Sigmoid colon (tissue), 6 donors: ENCODE measurements at regions not wholly inside any gene's neighbourhood (a gene's known extent, or its start where the extent isn't known, plus 50 kb on each side); places are given as distances from the start of the nearest gene placed in this dataset.

ENCODE experiments used
- DNase-seq: peaks from one replicate; pipeline ENCODE4 v3.0.0-alpha.2; 2019
- H3K27ac ChIP-seq, 4 donors: fragments of 200-600 bp; sonication (generic); one replicate each; pipeline ENCODE4 v1.5.1; 2016 to 2019; ENCODE audit warnings: mild to moderate bottlenecking in 1 of 4
- H3K27me3 ChIP-seq, 3 donors: fragments of 200-600 bp; sonication (generic); one replicate each; pipeline ENCODE4 v1.5.1; 2019; ENCODE audit warnings: mild to moderate bottlenecking in 1 of 3
- H3K36me3 ChIP-seq, 4 donors: fragments of 200-600 bp; sonication (generic); one replicate each; pipeline ENCODE4 v1.5.1; 2016 to 2019
- H3K4me1 ChIP-seq, 4 donors: fragments of 200-600 bp; sonication (generic); one replicate each; pipeline ENCODE4 v1.5.1; 2017 to 2019
- H3K4me3 ChIP-seq, 4 donors: fragments of 200-600 bp; sonication (generic); one replicate each; pipeline ENCODE4 v1.5.1; 2017 to 2019; ENCODE audit warnings: mild to moderate bottlenecking in 2 of 4, moderate library complexity in 1 of 4
- H3K9me3 ChIP-seq, 4 donors: fragments of 200-600 bp in 3 of 4; sonication (generic) in 3 of 4; one replicate each; pipeline versions ENCODE4 v1.5.1 to v1.6.1; 2013 to 2019
- EP300 ChIP-seq, 4 donors: sonication (generic); formaldehyde crosslinking; IDR thresholded peaks; one replicate each; pipeline ENCODE4 v1.6.1; 2017; ENCODE audit warnings: antibody characterized with exemption in 4 of 4
- POLR2A ChIP-seq, 2 donors: fragments of 450-650 bp; IDR thresholded peaks; one replicate each; pipeline ENCODE4 v1.6.1; 2016; ENCODE audit warnings: antibody characterized with exemption in 2 of 2, mild to moderate bottlenecking in 2 of 2, moderate library complexity in 2 of 2
- POLR2AphosphoS5 ChIP-seq, 4 donors: sonication (generic); formaldehyde crosslinking; IDR thresholded peaks; one replicate each; pipeline ENCODE4 v1.6.1; 2017; ENCODE audit warnings: antibody characterized with exemption in 4 of 4
- WGBS, 2 donors: extraction: QIAGEN DNeasy Blood & Tissue Kit; methylation state at CpG; one replicate each; pipeline ENCODE4 v1.1.7; 2013; 5-methylcytosine and 5-hydroxymethylcytosine counted together
- intact Hi-C: fragments of 100-400 bp; cut with DNase I; formaldehyde crosslinking; loops from one replicate; pipeline ENCODE4 v1.15.1; 2023
- TF ChIP-seq, protein P1 (sequence below), 4 experiments: fragments of 450-650 bp in 3 of 4; fragments of 200-600 bp in 1 of 4; IDR thresholded peaks; one replicate each; pipeline ENCODE4 v1.5.1; 2016 to 2019; ENCODE audit warnings: antibody characterized with exemption in 4 of 4, mild to moderate bottlenecking in 3 of 4, moderate library complexity in 2 of 4
- donor health status: healthy with polysubstance abuse.
- donor health status: healthy.

DNA sequence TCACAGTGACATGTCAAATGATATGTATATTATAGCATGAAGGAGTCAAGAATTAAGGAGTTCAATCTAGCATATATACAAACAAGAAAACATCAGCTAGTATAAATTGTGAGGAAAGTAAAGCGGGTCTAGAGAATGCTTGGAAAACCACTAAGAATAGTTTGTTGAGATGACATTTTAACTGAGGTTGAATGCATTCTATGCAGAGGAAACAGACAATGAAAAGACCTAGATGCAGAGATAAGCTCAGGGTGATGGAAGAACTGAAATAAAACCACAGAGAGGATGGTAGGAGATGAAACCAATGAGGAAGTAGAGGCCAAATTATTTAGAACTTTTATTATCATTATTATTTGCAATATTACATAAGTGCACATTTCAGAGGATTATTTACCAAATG is 803.6 kb upstream of the FANCL start:
- TF ChIP-seq EP300 (IDR thresholded peaks at IDR 0.05): no peak
- TF ChIP-seq, protein P1, sequence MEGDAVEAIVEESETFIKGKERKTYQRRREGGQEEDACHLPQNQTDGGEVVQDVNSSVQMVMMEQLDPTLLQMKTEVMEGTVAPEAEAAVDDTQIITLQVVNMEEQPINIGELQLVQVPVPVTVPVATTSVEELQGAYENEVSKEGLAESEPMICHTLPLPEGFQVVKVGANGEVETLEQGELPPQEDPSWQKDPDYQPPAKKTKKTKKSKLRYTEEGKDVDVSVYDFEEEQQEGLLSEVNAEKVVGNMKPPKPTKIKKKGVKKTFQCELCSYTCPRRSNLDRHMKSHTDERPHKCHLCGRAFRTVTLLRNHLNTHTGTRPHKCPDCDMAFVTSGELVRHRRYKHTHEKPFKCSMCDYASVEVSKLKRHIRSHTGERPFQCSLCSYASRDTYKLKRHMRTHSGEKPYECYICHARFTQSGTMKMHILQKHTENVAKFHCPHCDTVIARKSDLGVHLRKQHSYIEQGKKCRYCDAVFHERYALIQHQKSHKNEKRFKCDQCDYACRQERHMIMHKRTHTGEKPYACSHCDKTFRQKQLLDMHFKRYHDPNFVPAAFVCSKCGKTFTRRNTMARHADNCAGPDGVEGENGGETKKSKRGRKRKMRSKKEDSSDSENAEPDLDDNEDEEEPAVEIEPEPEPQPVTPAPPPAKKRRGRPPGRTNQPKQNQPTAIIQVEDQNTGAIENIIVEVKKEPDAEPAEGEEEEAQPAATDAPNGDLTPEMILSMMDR (IDR thresholded peaks at IDR 0.05): no peak
- TF ChIP-seq POLR2AphosphoS5 (IDR thresholded peaks at IDR 0.05): no peak
- TF ChIP-seq POLR2A (IDR thresholded peaks at IDR 0.05): no peak
- Histone ChIP-seq H3K4me1 (no peaks in the 10 kb centered on the region), H3K9me3 (no peaks in the 10 kb centered on the region), H3K27ac (no peak overlapping the region), H3K36me3 (no peaks in the 10 kb centered on the region), H3K4me3 (no peak overlapping the region), H3K27me3 (no peaks in the 10 kb centered on the region)
- intact Hi-C loops: no loop called here
- 56 to 87% methylated on average over 1 of the region's 1 CpG for WGBS, 2 donors
- DNase-seq: no peak

DNA sequence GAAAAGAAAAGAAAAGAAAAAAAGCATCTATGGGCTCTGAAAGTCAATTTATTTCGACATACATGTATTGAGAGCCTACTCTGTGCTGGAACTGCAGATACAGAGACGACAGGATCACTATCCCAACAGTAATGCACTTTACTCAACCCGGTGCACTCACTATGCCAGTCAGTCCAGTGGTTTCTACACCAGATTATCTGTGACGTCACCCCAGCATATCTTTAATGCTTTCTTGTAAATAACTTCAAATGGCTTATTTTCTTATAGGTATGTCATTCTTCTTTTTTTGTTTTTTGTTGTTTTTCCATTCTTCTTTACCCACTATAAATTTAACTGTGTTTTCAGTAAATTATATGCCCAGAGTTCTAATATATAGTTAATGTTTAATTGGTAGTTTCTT is 800.0 kb upstream of the FANCL start:
- Histone ChIP-seq H3K27me3 (no peaks in the 10 kb centered on the region), H3K27ac (no peak overlapping the region), H3K36me3 (no peaks in the 10 kb centered on the region), H3K4me3 (no peak overlapping the region), H3K4me1 (no peaks in the 10 kb centered on the region), H3K9me3 (peaks cover 0 to 3% (median 0%) of the 10 kb centered on the region in 4 donors)
- 75 to 85% methylated on average over 4 of the region's 4 CpGs for WGBS, 2 donors
- TF ChIP-seq POLR2A (IDR thresholded peaks at IDR 0.05) (no peak), EP300 (IDR thresholded peaks at IDR 0.05) (no peak), POLR2AphosphoS5 (IDR thresholded peaks at IDR 0.05) (no peak)
- TF ChIP-seq, protein P1 (IDR thresholded peaks at IDR 0.05): no peak
- intact Hi-C loops: no loop called here
- no peak for DNase-seq

DNA sequence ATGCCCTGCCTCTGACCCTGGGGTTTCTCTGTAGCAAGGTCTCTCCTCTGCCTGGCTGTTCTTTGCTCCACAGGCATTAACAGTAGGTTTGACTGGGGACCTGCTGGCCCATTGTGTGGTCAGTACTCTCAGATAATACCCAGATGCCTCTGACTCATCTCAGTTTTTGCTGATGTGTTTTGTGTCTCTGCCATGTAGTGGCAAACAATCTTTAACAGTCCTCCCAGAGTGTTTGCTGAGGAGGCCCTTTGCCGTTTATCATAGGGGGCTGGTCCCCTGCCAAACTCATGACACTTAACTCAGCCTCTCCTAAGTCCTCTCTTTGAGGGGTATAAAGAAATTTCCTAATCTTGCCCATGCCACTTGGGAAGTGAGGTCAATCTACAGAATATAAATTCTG is 793.7 kb upstream of the FANCL start:
- Histone ChIP-seq H3K9me3 (peaks cover 0 to 3% (median 0%) of the 10 kb centered on the region in 4 donors), H3K27me3 (no peaks in the 10 kb centered on the region), H3K36me3 (no peaks in the 10 kb centered on the region), H3K4me3 (no peak overlapping the region), H3K27ac (peak overlapping the region in 3 of 4 donors; percentile 29 to 71 (median 50)), H3K4me1 (peaks cover 2 to 23% (median 15%) of the 10 kb centered on the region in 4 donors)
- TF ChIP-seq POLR2A (IDR thresholded peaks at IDR 0.05) (no peak), EP300 (IDR thresholded peaks at IDR 0.05) (peak in 2 of 4 donors; percentile 47 to 75), POLR2AphosphoS5 (IDR thresholded peaks at IDR 0.05) (peak; percentile 84 to 98 (median 93))
- DNase-seq: peak; percentile 72
- 5 to 44% methylated on average over 1 of the region's 1 CpG for WGBS, 2 donors
- intact Hi-C loops: loop anchor here (5.0 kb wide), 1 partner anchor 1517 kb away; the partner anchor contains the start of gene BCL11A

DNA sequence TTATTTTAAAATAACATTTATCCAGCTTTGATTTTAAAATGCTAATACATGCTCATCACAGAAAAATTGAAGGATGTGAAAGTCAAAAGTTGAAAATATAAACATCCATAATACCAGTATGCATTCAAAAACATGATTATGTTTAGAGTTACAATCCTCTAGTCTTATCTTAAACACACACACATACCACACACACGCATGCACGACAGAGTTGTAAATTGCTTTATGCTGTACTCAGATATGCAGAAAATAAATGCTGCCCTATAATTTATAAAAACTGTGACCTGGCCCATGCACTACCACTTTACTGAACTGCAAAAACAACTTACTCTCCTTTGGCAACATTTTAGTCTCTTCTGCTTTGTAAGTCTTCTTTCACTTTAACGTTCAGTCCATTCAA is 793.0 kb upstream of the FANCL start:
- H3K4me3 ChIP-seq: no peak overlapping the region
- no peak for TF ChIP-seq POLR2AphosphoS5 (IDR thresholded peaks at IDR 0.05)
- TF ChIP-seq EP300 (IDR thresholded peaks at IDR 0.05): no peak
- TF ChIP-seq, protein P1 (IDR thresholded peaks at IDR 0.05): no peak
- TF ChIP-seq POLR2A (IDR thresholded peaks at IDR 0.05): no peak
- peaks cover 2 to 23% (median 15%) of the 10 kb centered on the region in 4 donors for H3K4me1 ChIP-seq
- no peaks in the 10 kb centered on the region for H3K36me3 ChIP-seq
- peak overlapping the region in 3 of 4 donors; percentile 29 to 71 (median 50) for H3K27ac ChIP-seq
- no peaks in the 10 kb centered on the region for H3K27me3 ChIP-seq
- WGBS, 2 donors: 28 to 58% methylated on average over 3 of the region's 3 CpGs
- peaks cover 0 to 3% (median 0%) of the 10 kb centered on the region in 4 donors for H3K9me3 ChIP-seq
- DNase-seq: no peak
- intact Hi-C loops: loop anchor here (5.0 kb wide), 1 partner anchor 1518 kb away; the partner anchor contains the start of gene BCL11A

DNA sequence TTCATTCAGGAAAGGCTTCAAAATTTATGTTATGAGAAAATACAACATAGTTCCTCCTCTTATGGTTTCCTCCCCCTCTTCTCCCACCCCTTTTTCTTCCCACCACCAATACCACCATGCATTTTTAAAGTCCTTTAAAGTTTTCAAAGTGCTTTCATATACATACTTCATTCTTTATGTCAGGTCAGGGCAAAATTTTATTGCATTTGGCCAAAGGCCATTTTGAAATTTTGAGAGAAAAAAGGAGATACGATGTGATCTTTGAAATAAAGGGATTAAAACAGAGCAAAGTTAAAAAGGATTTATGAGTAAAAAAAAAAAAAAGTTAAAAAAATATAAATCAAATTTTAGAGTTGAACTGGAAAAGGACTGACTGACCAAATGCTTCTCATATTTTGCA is 792.5 kb upstream of the FANCL start:
- WGBS, 2 donors: 38 to 52% methylated on average over 1 of the region's 1 CpG
- H3K4me1 ChIP-seq: peaks cover 2 to 23% (median 15%) of the 10 kb centered on the region in 4 donors
- no peak overlapping the region for H3K27ac ChIP-seq
- intact Hi-C loops: loop anchor here (5.0 kb wide), 1 partner anchor 1519 kb away; the partner anchor contains the start of gene BCL11A
- TF ChIP-seq EP300 (IDR thresholded peaks at IDR 0.05): no peak
- TF ChIP-seq, protein P1 (IDR thresholded peaks at IDR 0.05): no peak
- no peaks in the 10 kb centered on the region for H3K27me3 ChIP-seq
- no peak overlapping the region for H3K4me3 ChIP-seq
- peaks cover 0 to 3% (median 0%) of the 10 kb centered on the region in 4 donors for H3K9me3 ChIP-seq
- H3K36me3 ChIP-seq: no peaks in the 10 kb centered on the region
- no peak for DNase-seq
